HCT116 (cell line): ENCODE measurements at regions not wholly inside any gene's neighbourhood (a gene's known extent, or its start where the extent isn't known, plus 50 kb on each side); places are given as distances from the start of the nearest gene placed in this dataset.

ENCODE experiments used
- ATAC-seq: fragments of 200-7000 bp; cut with Tn5 transposase; 2 replicates; pipeline ENCODE4 v1.9.1; 2020; ENCODE audit warnings: mild to moderate bottlenecking, moderate library complexity
- BruUV-seq: library from RNA; stranded (reverse); fragments of 400-500 nt; replicated peaks from 2 replicates; lab custom pipeline; 2021; lab: Mats Ljungman, UMichigan
- CTCF ChIA-PET: fragments of 300-600 bp; sonication (Branson Sonifier 250); formaldehyde crosslinking; loops from one replicate; lab custom pipeline; 2021; ENCODE audit warnings: antibody characterized with exemption; lab: Charles Lee
- POLR2A ChIA-PET: fragments of 300-600, 350-600 bp; sonication (Branson Sonifier 250); formaldehyde crosslinking; loops from one replicate; lab custom pipeline; 2021; ENCODE audit warnings: antibody characterized with exemption; lab: Charles Lee
- RAD21 ChIA-PET, 2 experiments: fragments of 300-600 bp; sonication (Branson Sonifier 250); formaldehyde crosslinking; loops; one replicate each; lab custom pipeline; 2023; ENCODE audit warnings: low total read pairs in 2 of 2; ENCODE audit not compliant: uncharacterized antibody in 2 of 2, unreplicated experiment in 2 of 2, low non-redundant PET in 1 of 2; lab: Charles Lee
- DNase-seq: peaks from one replicate; pipeline ENCODE4 v3.0.0-alpha.2; 2010; ENCODE audit warnings: low read depth, low spot score
- H2AFZ ChIP-seq: fragments of 200-600 bp; shearing (Covaris generic), sonication (generic); 2 replicates; pipeline ENCODE4 v1.6.1; 2017; ENCODE audit warnings: low read depth, mixed run types, mixed read lengths, antibody characterized with exemption, low read length; ENCODE audit not compliant: poor library complexity, severe bottlenecking
- H3K27ac ChIP-seq: 2 replicates; pipeline ENCODE4 v1.5.1; 2012; ENCODE audit warnings: low read depth, low read length
- H3K27me3 ChIP-seq: fragments of 200-600 bp; sonication (generic); 2 replicates; pipeline ENCODE4 v1.6.1; 2016; ENCODE audit warnings: mixed run types, low read length, mixed read lengths; ENCODE audit not compliant: insufficient read depth
- H3K36me3 ChIP-seq, 2 experiments: fragments of 200-500 bp in 1 of 2; fragments of 200-600 bp in 1 of 2; sonication (Bioruptor generic) in 1 of 2; sonication (generic) in 1 of 2; 2 replicates each; pipeline versions ENCODE4 v1.5.1 to v1.6.1; 2014 to 2016; ENCODE audit warnings: low read length in 2 of 2, inconsistent platforms in 1 of 2, mixed read lengths in 1 of 2, mixed run types in 1 of 2; ENCODE audit not compliant: insufficient read depth in 2 of 2, control insufficient read depth in 1 of 2
- H3K4me1 ChIP-seq, 2 experiments: fragments of 200-600 bp in 1 of 2; sonication (generic) in 1 of 2; 2 replicates each; pipeline versions ENCODE4 v1.5.1 to v1.6.1; 2012 to 2017; ENCODE audit warnings: low read length in 2 of 2, inconsistent platforms in 1 of 2, mild to moderate bottlenecking in 1 of 2, mixed read lengths in 1 of 2, mixed run types in 1 of 2, moderate library complexity in 1 of 2; ENCODE audit not compliant: insufficient read depth in 2 of 2, control insufficient read depth in 1 of 2
- H3K4me2 ChIP-seq: fragments of 200-600 bp; sonication (generic); 2 replicates; pipeline ENCODE4 v1.6.1; 2017; ENCODE audit warnings: mixed run types, low read length, mixed read lengths
- H3K4me3 ChIP-seq, 2 experiments: fragments of 200-600 bp in 1 of 2; sonication (generic) in 1 of 2; replicated peaks in 1 of 2; 2 replicates each; pipeline ENCODE4 v1.5.1; 2011 to 2016; ENCODE audit warnings: low read length in 2 of 2, control low read depth in 1 of 2, low read depth in 1 of 2, mild to moderate bottlenecking in 1 of 2, mixed read lengths in 1 of 2, mixed run types in 1 of 2
- H3K79me2 ChIP-seq: fragments of 200-600 bp; sonication (generic); 2 replicates; pipeline ENCODE4 v1.6.1; 2017; ENCODE audit warnings: mild to moderate bottlenecking, mixed run types, low read length, moderate library complexity, mixed read lengths; ENCODE audit not compliant: insufficient read depth
- H3K9ac ChIP-seq: fragments of 200-600 bp; sonication (generic); 2 replicates; pipeline ENCODE4 v1.6.1; 2016; ENCODE audit warnings: low read length, mixed read lengths
- H3K9me2 ChIP-seq: fragments of 200-600 bp; sonication (generic), shearing (Covaris generic); 2 replicates; pipeline ENCODE4 v1.6.1; 2017; ENCODE audit warnings: mixed run types, mild to moderate bottlenecking, moderate library complexity; ENCODE audit not compliant: insufficient read depth
- H3K9me3 ChIP-seq, 2 experiments: fragments of 200-500 bp in 1 of 2; fragments of 200-600 bp in 1 of 2; sonication (Bioruptor generic) in 1 of 2; sonication (generic) in 1 of 2; 2 replicates each; pipeline ENCODE4 v1.6.1; 2014 to 2017; ENCODE audit warnings: low read length in 2 of 2, mixed read lengths in 2 of 2, inconsistent platforms in 1 of 2, low read depth in 1 of 2, mild to moderate bottlenecking in 1 of 2, mixed run types in 1 of 2, moderate library complexity in 1 of 2; ENCODE audit not compliant: control insufficient read depth in 1 of 2, insufficient read depth in 1 of 2
- H4K20me1 ChIP-seq: fragments of 200-600 bp; sonication (generic), shearing (Covaris generic); 2 replicates; pipeline ENCODE4 v1.6.1; 2017; ENCODE audit warnings: mixed run types, mild to moderate bottlenecking, moderate library complexity; ENCODE audit not compliant: insufficient read depth
- ATF3 ChIP-seq: IDR thresholded peaks from 2 replicates; pipeline ENCODE4 v1.6.1; 2012
- CBX3 ChIP-seq: IDR thresholded peaks from 2 replicates; pipeline ENCODE4 v1.6.1; 2012; ENCODE audit warnings: low read depth
- CTCF ChIP-seq, 3 experiments: fragments of 200-600 bp in 1 of 3; sonication (generic) in 1 of 3; IDR thresholded peaks in 2 of 3; conservative IDR thresholded peaks in 1 of 3; 2 replicates each; pipeline ENCODE4 v1.5.1; 2012 to 2017; ENCODE audit warnings: low read depth in 2 of 3, low read length in 2 of 3, antibody characterized with exemption in 1 of 3, borderline replicate concordance in 1 of 3, control low read depth in 1 of 3, mild to moderate bottlenecking in 1 of 3, mixed read lengths in 1 of 3, mixed run types in 1 of 3, moderate library complexity in 1 of 3; ENCODE audit not compliant: insufficient read depth in 1 of 3
- EGR1 ChIP-seq: IDR thresholded peaks from 2 replicates; pipeline ENCODE4 v1.6.1; 2012; ENCODE audit warnings: low read depth
- EZH2 ChIP-seq: fragments of 200-600 bp; sonication (generic); IDR thresholded peaks from 2 replicates; pipeline ENCODE4 v1.6.1; 2017; ENCODE audit warnings: antibody characterized with exemption, mixed run types
- FOSL1 ChIP-seq: IDR thresholded peaks from 2 replicates; pipeline ENCODE4 v1.6.1; 2012; ENCODE audit warnings: low read depth
- JUND ChIP-seq: IDR thresholded peaks from 2 replicates; pipeline ENCODE4 v1.6.1; 2012
- POLR2AphosphoS5 ChIP-seq: IDR thresholded peaks from 2 replicates; pipeline ENCODE4 v1.6.1; 2011; ENCODE audit warnings: mild to moderate bottlenecking, low read depth, low read length, moderate library complexity
- RAD21 ChIP-seq: IDR thresholded peaks from 2 replicates; pipeline ENCODE4 v1.6.1; 2012; ENCODE audit warnings: low read depth, mild to moderate bottlenecking
- SIN3A ChIP-seq: IDR thresholded peaks from 2 replicates; pipeline ENCODE4 v1.6.1; 2012; ENCODE audit warnings: low read depth
- TCF7L2 ChIP-seq: IDR thresholded peaks from 2 replicates; pipeline ENCODE4 v1.7.0; 2011; ENCODE audit warnings: borderline replicate concordance, inconsistent platforms; ENCODE audit not compliant: insufficient read depth, insufficient read length; ENCODE audit errors: extremely low read depth
- ZBTB33 ChIP-seq: IDR thresholded peaks from 2 replicates; pipeline ENCODE4 v1.6.1; 2011; ENCODE audit warnings: mild to moderate bottlenecking, low read length, moderate library complexity; ENCODE audit not compliant: insufficient replicate concordance; ENCODE audit errors: extremely low read depth
- intact Hi-C: fragments of 100-400 bp; cut with micrococcal nuclease; formaldehyde crosslinking; loops from 2 replicates; pipeline ENCODE4 v1.10.0; 2022

GRCh38 chr6:140790109-140790508 lies 1342.6 kb upstream of the GJE1 start:
- Histone ChIP-seq H3K27me3 (no peaks in the 10 kb centered on the region), H3K9me3 (no peaks in the 10 kb centered on the region), H3K36me3 (no peaks in the 10 kb centered on the region), H3K4me1 (no peaks in the 10 kb centered on the region), H4K20me1 (no peaks in the 10 kb centered on the region), H3K4me3 (no peak overlapping the region), H3K9ac (no peak overlapping the region), H3K9me2 (no peaks in the 10 kb centered on the region), H3K27ac (no peak overlapping the region), H3K79me2 (no peaks in the 10 kb centered on the region), H3K4me2 (no peak overlapping the region), H2AFZ (no peak overlapping the region)
- CTCF ChIA-PET: no interaction called here
- intact Hi-C loops: no loop called here
- DNase-seq: no peak
- RAD21 ChIA-PET: no interaction called here
- POLR2A ChIA-PET: no interaction called here
- TF ChIP-seq FOSL1: no peak
- TF ChIP-seq ATF3: no peak
- TF ChIP-seq CTCF (IDR thresholded peaks at IDR 0.05 in 2 of 3, conservative IDR thresholded peaks at IDR 0.05 in 1 of 3; ENCODE audit: borderline replicate concordance in 1 of 3, insufficient read depth in 1 of 3, low read depth in 2 of 3, low read length in 2 of 3): no peak
- TF ChIP-seq RAD21: no peak
- TF ChIP-seq JUND: no peak
- TF ChIP-seq ZBTB33: no peak
- TF ChIP-seq CBX3: no peak
- TF ChIP-seq POLR2AphosphoS5: no peak
- TF ChIP-seq EZH2: no peak
- no peak for TF ChIP-seq TCF7L2
- TF ChIP-seq SIN3A: no peak
- TF ChIP-seq EGR1: no peak
- no TSS peak for BruUV-seq
- no peak for ATAC-seq
